Upper lobe of left lung (tissue), 4 donors: ENCODE measurements at regions not wholly inside any gene's neighbourhood (a gene's known extent, or its start where the extent isn't known, plus 50 kb on each side); places are given as distances from the start of the nearest gene placed in this dataset.

Experiments
- CTCF ChIP-seq, 6 experiments: fragments of 450-650 bp in 4 of 6; fragments of 200-600 bp in 2 of 6; sonication (generic) in 2 of 6; IDR thresholded peaks; one replicate each; pipeline ENCODE4 v1.5.1; 2016 to 2019; ENCODE audit warnings: antibody characterized with exemption in 6 of 6
- EP300 ChIP-seq, 4 donors: sonication (generic); formaldehyde crosslinking; IDR thresholded peaks; one replicate each; pipeline ENCODE4 v1.5.1; 2017; ENCODE audit warnings: antibody characterized with exemption in 4 of 4, control low read depth in 2 of 4

GRCh38 chr18:78833833-78834232 is 145.8 kb upstream of the SALL3 start:
- no peak for TF ChIP-seq CTCF (IDR thresholded peaks at IDR 0.05)
- no peak for TF ChIP-seq EP300 (IDR thresholded peaks at IDR 0.05)
